Mucosa of descending colon (tissue), 3 donors: ENCODE measurements at regions not wholly inside any gene's neighbourhood (a gene's known extent, or its start where the extent isn't known, plus 50 kb on each side); places are given as distances from the start of the nearest gene placed in this dataset.

Experiments used
- ATAC-seq: fragments of 200-7000 bp; cut with Tn5 transposase; one replicate; pipeline ENCODE4 v1.9.1; 2020; ENCODE audit warnings: mild to moderate bottlenecking, moderate library complexity
- DNase-seq, 3 donors: peaks; one replicate each; pipeline ENCODE4 v3.0.0-alpha.2; 2020
- H3K36me3 ChIP-seq: fragments of 200-600 bp; one replicate; pipeline ENCODE4 v1.8.0; 2021; ENCODE audit warnings: low read depth, mild to moderate bottlenecking
- H3K4me1 ChIP-seq: fragments of 200-600 bp; one replicate; pipeline ENCODE4 v1.8.0; 2021; ENCODE audit warnings: low read depth, mild to moderate bottlenecking
- H3K4me3 ChIP-seq: fragments of 200-600 bp; one replicate; pipeline ENCODE4 v1.8.0; 2021; ENCODE audit warnings: mild to moderate bottlenecking
- H3K9me3 ChIP-seq: fragments of 200-600 bp; one replicate; pipeline ENCODE4 v1.8.0; 2021; ENCODE audit warnings: mild to moderate bottlenecking
- CTCF ChIP-seq: fragments of 200-600 bp; IDR thresholded peaks from one replicate; pipeline ENCODE4 v1.8.0; 2022; ENCODE audit warnings: antibody characterized with exemption, mild to moderate bottlenecking
- intact Hi-C, 2 donors: fragments of 100-400 bp; cut with DNase I in 1 of 2; cut with micrococcal nuclease in 1 of 2; formaldehyde crosslinking; loops; one replicate each; pipeline versions ENCODE4 v1.11.0 to v1.11.1; 2022; cut with DNase I, micrococcal nuclease
- donor health status: DM: no; HTN: no; CAD: no; lungs with moderate emphysema.
- donor health status: DM: no; HTN: no; CAD: no.
- donor health status: DM: no; HTN: yes; CAD: no.

DNA sequence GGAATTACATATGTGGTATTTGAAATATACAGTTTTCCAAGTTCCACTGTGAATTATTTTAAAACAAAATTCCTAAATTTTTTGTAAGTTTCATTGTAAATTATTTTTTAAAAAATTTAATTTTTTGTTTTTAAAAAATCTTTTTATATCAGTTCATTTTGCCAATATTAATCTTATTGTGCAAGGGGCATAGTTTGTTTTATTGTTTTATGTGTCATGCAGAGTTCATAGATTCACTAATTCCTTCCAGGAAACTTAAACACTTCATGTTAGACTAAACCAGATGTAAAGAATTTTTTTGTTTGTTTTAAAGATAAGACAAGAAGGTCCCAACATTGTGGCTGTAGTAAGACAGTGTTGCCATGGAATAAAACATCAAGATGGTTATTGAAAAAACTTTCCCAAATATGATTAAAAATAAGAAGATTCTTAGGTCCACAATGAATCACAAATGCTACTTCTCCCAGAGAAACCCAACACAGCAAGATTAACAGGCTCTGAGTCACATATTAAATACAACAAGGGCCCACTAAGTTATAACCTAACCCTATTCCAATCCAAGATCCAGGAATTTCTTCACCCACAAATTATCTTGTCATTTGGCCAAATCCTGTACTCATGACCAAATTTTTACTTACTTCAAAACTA lies 464.7 kb upstream of the IGFBP3 start:
- no peaks in the 10 kb centered on the region for H3K36me3 ChIP-seq
- H3K4me1 ChIP-seq, result no peaks in the 10 kb centered on the region
- H3K9me3 ChIP-seq, result no peaks in the 10 kb centered on the region
- no peak for TF ChIP-seq CTCF
- intact Hi-C loops, result no loop called here
- no peak for DNase-seq
- ATAC-seq, result no peak
- no peak overlapping the region for H3K4me3 ChIP-seq

GRCh38 chr7:46383605-46384004 lies 462.5 kb upstream of the IGFBP3 start:
- Histone ChIP-seq H3K9me3 (no peaks in the 10 kb centered on the region), H3K4me3 (no peak overlapping the region), H3K36me3 (no peaks in the 10 kb centered on the region), H3K4me1 (no peaks in the 10 kb centered on the region)
- no peak for TF ChIP-seq CTCF
- intact Hi-C loops, result no loop called here
- no peak for DNase-seq
- ATAC-seq, result no peak

DNA sequence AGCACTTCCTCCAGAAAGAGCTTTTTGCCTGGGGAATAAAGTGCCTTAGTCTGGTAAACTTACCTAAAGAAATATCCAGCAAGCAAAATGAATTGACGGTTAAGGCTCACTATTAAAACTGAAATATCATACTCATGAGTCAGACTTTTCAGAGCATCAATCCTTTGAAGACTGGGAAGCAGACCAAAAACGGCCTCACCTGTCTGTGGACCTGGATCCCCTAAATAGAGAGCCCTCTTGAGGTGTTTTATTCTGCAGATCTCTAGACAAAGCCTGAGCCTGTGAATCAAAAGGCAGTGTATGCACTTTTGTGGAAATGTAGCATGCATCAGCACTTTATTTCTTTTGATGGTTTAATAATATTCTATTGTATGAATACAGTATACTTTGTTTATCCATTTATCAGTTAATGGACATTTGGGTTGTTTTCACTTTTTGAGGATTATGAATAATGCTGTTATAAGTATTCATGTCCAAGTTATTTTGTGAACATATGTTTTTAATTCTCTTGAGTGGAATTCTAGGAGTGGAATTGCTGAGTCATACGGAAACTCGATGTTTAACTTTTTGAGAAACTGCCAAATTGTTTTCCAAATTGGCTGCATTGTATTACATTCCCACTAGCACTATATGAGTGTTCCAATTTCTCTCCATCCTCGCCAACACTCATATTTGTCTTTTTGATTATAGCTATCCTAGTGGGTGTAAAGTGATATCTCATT lies 449.0 kb upstream of the IGFBP3 start:
- TF ChIP-seq CTCF, result no peak
- no peaks in the 10 kb centered on the region for H3K9me3 ChIP-seq
- DNase-seq, result no peak
- H3K36me3 ChIP-seq, result no peaks in the 10 kb centered on the region
- H3K4me1 ChIP-seq, result no peaks in the 10 kb centered on the region
- ATAC-seq, result no peak
- intact Hi-C loops, result no loop called here
- H3K4me3 ChIP-seq, result no peak overlapping the region

DNA sequence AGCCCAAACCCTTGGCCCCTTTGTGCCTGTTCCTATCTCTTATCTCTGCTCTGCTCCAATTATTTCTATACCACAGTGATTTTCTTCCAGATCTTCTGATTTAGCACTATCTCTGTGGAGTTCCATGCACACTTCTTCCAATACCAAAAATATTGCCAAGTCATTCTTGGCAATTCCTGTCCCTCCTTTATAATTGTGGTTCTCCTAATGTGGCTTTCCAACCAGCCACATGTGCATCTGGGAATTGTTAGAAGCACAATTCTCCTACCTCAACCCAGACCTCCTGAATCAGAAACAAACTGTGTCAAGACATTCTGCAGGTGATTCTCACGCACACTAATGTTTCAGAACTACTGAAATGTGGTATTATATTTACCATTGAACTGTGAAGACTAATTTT lies 447.8 kb upstream of the IGFBP3 start:
- ATAC-seq (no peak), DNase-seq (no peak)
- TF ChIP-seq CTCF, result no peak
- Histone ChIP-seq H3K9me3 (no peaks in the 10 kb centered on the region), H3K4me1 (no peaks in the 10 kb centered on the region), H3K36me3 (no peaks in the 10 kb centered on the region), H3K4me3 (no peak overlapping the region)
- intact Hi-C loops, result no loop called here

DNA sequence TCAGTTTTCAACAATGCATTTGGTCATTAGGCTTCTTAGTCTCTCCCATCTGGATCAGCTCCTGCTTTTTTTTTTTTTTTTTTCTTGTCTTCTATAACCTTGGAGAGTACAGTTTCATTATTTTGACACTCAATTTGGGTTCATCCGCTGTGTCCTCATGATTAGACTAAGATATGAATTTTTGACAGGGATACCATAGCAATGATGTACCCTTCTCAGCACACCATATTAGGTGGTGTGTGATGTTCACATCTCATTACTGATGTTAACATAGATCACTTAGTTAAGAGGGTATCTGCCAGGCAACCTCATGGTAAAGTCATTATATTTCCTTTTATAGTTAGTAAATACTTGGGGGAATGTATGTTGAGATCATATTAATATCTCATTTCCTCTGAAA lies 445.5 kb upstream of the IGFBP3 start:
- Histone ChIP-seq H3K4me3 (no peak overlapping the region), H3K36me3 (no peaks in the 10 kb centered on the region), H3K4me1 (no peaks in the 10 kb centered on the region), H3K9me3 (no peaks in the 10 kb centered on the region)
- no peak for TF ChIP-seq CTCF
- DNase-seq, result no peak
- no peak for ATAC-seq
- intact Hi-C loops, result no loop called here
